ENCODE measurements at regions not wholly inside any gene's neighbourhood (a gene's known extent, or its start where the extent isn't known, plus 50 kb on each side); places are given as distances from the start of the nearest gene placed in this dataset.

- TF ChIP-seq CTCF (IDR thresholded peaks at IDR 0.05): no peak
- TF ChIP-seq POLR2A (IDR thresholded peaks at IDR 0.05): no peak
Observed at GRCh38 chr2:2871480-2872308, 505.9 kb downstream of the EIPR1 start.

All from right lobe of liver (tissue), 4 donors.